RWPE1 (cell line): ENCODE measurements at regions not wholly inside any gene's neighbourhood (a gene's known extent, or its start where the extent isn't known, plus 50 kb on each side); places are given as distances from the start of the nearest gene placed in this dataset.

Source experiments
- CTCF ChIA-PET: fragments of 350-600 bp; sonication (Branson Sonifier 250); formaldehyde crosslinking; extraction: SDS; loops from one replicate; lab custom pipeline; 2021; lab: Yijun Ruan, JAX
- POLR2A ChIA-PET: fragments of 400-600 bp; formaldehyde crosslinking; extraction: SDS; loops from one replicate; lab custom pipeline; 2020; ENCODE audit warnings: antibody characterized with exemption; ENCODE audit not compliant: low non-redundant PET; lab: Yijun Ruan, JAX
- DNase-seq: peaks from one replicate; pipeline ENCODE4 v3.0.0; 2012; ENCODE audit warnings: low spot score
- H3K27ac ChIP-seq: fragments of 450-650 bp; 2 replicates; pipeline ENCODE4 v1.5.1; 2017
- TF ChIP-seq, protein P1 (sequence below): fragments of 450-650 bp; conservative IDR thresholded peaks from 2 replicates; pipeline ENCODE4 v1.5.1; 2017; ENCODE audit warnings: low read depth, mild to moderate bottlenecking

DNA sequence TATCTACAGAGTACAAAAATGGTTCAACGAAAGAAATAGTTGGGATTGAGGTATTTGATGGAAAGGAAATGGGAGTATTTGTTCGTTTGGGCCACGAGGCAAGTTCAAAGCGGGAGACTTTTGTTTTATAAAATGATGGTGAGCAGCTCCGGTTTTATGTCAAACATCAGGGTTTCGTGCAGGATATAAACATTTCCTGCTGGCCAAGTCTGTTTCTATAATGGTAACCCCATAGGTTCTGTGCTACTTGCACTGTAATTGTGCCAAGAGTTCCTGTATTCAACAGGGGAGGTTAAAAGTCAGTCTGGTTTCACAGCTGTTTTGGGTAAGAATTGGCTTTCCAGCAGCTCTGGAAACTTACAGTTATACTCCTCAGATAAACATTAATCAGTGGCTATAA, 290.3 kb upstream of the NRIP1 start:
- no peak for DNase-seq
- CTCF ChIA-PET: no interaction called here
- TF ChIP-seq, protein P1, sequence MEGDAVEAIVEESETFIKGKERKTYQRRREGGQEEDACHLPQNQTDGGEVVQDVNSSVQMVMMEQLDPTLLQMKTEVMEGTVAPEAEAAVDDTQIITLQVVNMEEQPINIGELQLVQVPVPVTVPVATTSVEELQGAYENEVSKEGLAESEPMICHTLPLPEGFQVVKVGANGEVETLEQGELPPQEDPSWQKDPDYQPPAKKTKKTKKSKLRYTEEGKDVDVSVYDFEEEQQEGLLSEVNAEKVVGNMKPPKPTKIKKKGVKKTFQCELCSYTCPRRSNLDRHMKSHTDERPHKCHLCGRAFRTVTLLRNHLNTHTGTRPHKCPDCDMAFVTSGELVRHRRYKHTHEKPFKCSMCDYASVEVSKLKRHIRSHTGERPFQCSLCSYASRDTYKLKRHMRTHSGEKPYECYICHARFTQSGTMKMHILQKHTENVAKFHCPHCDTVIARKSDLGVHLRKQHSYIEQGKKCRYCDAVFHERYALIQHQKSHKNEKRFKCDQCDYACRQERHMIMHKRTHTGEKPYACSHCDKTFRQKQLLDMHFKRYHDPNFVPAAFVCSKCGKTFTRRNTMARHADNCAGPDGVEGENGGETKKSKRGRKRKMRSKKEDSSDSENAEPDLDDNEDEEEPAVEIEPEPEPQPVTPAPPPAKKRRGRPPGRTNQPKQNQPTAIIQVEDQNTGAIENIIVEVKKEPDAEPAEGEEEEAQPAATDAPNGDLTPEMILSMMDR: no peak
- POLR2A ChIA-PET: no interaction called here
- H3K27ac ChIP-seq: no peak overlapping the region

DNA sequence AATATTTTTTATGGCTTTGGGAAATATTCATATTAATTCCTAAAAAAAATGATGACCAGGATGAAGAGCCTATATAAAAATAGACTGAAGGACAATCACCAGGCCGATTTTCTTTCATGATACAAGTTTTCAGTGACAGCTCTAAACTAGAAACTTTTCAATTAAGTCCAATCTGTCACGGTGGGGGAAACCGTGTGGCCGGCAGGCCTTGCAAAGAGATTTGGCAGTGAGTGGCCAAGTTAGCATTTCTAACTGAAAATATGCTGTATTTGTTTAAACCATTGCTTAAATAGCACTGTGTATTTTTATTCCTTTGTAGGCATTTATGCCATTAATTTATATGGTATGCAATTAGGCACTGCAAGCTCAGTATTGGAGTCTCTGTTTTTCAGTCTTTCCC, 294.5 kb upstream of the NRIP1 start:
- ChIA-PET POLR2A (no interaction called here), CTCF (interaction anchor here (0.6 kb wide), 1 partner anchor 72 kb away, joined by 3 read pairs; no protein-coding TSS in a partner anchor)
- H3K27ac ChIP-seq: no peak overlapping the region
- DNase-seq: no peak
- TF ChIP-seq, protein P1: no peak

DNA sequence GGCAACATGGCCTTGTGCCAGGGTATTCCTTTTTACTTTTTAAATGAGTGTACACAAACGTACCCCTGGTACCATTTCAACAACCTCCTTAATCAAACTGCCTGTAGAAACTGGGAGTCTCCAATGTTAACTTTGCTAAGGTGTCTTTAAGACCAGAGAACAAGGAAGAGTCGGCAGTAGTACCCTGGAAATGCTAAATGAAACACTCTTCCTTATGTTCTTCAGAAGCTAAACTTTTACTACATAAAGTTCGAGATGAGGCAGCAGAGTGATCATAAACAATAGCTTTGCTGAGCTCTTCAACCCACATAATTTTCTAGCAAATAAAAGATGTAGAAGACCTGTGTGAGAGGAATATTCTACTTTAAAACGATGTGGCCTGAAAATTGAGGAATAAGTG, 297.7 kb upstream of the NRIP1 start:
- TF ChIP-seq, protein P1: no peak
- no peak overlapping the region for H3K27ac ChIP-seq
- no peak for DNase-seq
- ChIA-PET CTCF (no interaction called here), POLR2A (no interaction called here)

DNA sequence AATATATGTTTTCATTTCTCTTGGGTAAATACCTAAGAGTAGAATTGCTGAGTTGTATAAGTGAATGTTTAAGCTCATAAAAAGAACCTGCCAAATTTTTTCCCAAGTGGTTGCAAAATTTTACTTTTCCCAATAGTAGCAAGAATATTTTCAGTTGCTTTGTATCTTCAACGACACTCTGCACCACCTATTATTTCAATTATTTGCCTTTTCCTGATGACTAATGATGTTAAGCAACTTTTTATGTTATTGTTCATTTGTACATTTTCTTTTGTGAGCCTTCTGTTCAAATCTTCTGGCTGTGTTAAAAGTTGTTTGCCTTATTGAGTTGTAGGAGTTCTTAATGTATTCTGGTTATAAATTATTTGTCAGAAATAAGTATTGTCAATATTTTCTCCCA, 299.1 kb upstream of the NRIP1 start:
- CTCF ChIA-PET: no interaction called here
- POLR2A ChIA-PET: no interaction called here
- peak; percentile 8 for DNase-seq
- TF ChIP-seq, protein P1: no peak
- H3K27ac ChIP-seq: no peak overlapping the region

DNA sequence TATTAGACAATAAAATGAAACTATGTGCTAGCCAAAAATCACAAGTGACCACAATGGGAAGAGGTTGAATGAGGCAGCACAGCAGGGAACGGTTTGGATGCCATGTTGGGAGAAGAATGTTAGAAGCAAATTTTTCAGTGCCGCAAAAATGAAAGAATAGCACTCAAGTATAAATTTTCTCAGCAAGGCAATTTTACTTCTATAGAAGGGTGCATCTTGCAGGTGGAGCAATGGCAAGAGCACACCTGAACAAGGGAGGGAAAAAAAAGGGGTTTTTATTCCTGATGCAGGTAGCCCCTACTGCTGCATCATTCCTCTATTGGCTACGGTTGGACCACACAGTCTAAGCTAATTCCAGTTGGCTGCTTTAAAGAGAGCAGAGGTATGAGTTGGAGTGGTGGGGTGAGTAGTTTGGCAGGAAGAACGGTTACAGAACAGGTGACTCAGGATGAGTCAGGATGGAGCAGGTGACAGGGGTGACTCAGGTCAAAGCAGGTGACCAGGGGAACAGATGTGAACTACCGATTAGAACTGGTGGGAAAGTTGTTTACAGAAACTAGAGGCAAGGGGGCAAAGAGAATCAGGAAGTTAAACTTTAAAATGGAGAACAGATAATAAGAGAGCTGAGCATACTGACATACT, 301.1 kb upstream of the NRIP1 start:
- H3K27ac ChIP-seq: no peak overlapping the region
- no peak for DNase-seq
- ChIA-PET CTCF (no interaction called here), POLR2A (no interaction called here)
- TF ChIP-seq, protein P1: no peak

DNA sequence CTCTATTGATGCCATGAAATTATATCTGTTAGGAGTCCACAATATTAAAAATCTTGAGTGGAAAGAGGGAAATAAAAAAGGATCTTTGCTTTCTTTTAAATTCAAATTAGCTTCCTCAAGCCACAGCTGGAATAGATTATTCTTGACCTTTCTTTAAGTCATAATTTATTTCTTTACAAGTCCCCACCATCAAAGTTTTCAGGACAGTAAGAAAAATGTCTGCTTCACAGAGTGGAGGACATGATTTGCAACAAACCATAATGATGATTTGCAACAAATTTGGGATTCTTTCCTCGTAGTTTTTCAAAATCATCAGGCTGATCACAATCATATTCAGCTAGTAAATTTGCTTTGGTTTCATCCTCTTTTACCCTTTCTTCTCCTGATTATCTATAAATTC, 301.8 kb upstream of the NRIP1 start:
- no peak for DNase-seq
- CTCF ChIA-PET: no interaction called here
- POLR2A ChIA-PET: no interaction called here
- H3K27ac ChIP-seq: no peak overlapping the region
- TF ChIP-seq, protein P1: no peak
